ENCODE measurements at regions not wholly inside any gene's neighbourhood (a gene's known extent, or its start where the extent isn't known, plus 50 kb on each side); places are given as distances from the start of the nearest gene placed in this dataset.

GRCh38 chr14:39628087-39628486 lies 195.9 kb upstream of the FBXO33 start:
- TF ChIP-seq CHD4 (IDR thresholded peaks at IDR 0.05; ENCODE audit: borderline replicate concordance) (no peak), FOSL2 (IDR thresholded peaks at IDR 0.05) (no peak), FOSL2 (CRISPR knock-in tag; IDR thresholded peaks at IDR 0.05) (no peak), CBX8 (IDR thresholded peaks at IDR 0.05) (no peak), MAZ (IDR thresholded peaks at IDR 0.05; ENCODE audit: borderline replicate concordance, low read depth, low read length) (no peak), USF2 (IDR thresholded peaks at IDR 0.05) (no peak), TFCP2L1 (CRISPR knock-in tag; IDR thresholded peaks at IDR 0.05) (no peak), PBX3 (IDR thresholded peaks at IDR 0.05) (no peak), JUN (IDR thresholded peaks at IDR 0.05) (no peak), KDM5A (IDR thresholded peaks at IDR 0.05) (no peak)
- Histone ChIP-seq H3K27ac (no peak overlapping the region), H3K4me3 (no peak overlapping the region), H3K9me3 (no peaks in the 10 kb centered on the region), H3K4me1 (no peaks in the 10 kb centered on the region), H3K4me2 (no peak overlapping the region)
- no peak for FAIRE-seq
- ChIA-PET POLR2A (no interaction called here), CTCF (no interaction called here)
- WGBS (ENCODE audit: missing lambda C conversion rate): 20% methylated on average over 3 of the region's 3 CpGs
- no peak for ATAC-seq
- DNase-seq (ENCODE audit: low read depth in 1 of 2, low spot score in 1 of 2): no peak

GRCh38 chr14:39626589-39627576 lies 194.7 kb upstream of the FBXO33 start:
- DNase-seq (ENCODE audit: low read depth in 1 of 2, low spot score in 1 of 2) (no peak), FAIRE-seq (no peak), ATAC-seq (no peak)
- 15% methylated on average over 17 of the region's 17 CpGs for WGBS (ENCODE audit: missing lambda C conversion rate)
- TF ChIP-seq JUN (IDR thresholded peaks at IDR 0.05): no peak
- TF ChIP-seq REST (IDR thresholded peaks at IDR 0.05): no peak
- no peak for TF ChIP-seq CHD2 (IDR thresholded peaks at IDR 0.05; ENCODE audit: low read length, partially characterized antibody)
- no peak for TF ChIP-seq BCL3 (IDR thresholded peaks at IDR 0.05)
- TF ChIP-seq POLR2A (IDR thresholded peaks at IDR 0.05; ENCODE audit: low read length): no peak
- no peak for TF ChIP-seq RCOR1 (IDR thresholded peaks at IDR 0.05; ENCODE audit: low read depth, low read length)
- TF ChIP-seq GATA3 (IDR thresholded peaks at IDR 0.05; ENCODE audit: borderline replicate concordance): no peak
- no peak for TF ChIP-seq CEBPB (IDR thresholded peaks at IDR 0.05)
- TF ChIP-seq CTCF (IDR thresholded peaks at IDR 0.05): no peak
- TF ChIP-seq POLR2AphosphoS2 (conservative IDR thresholded peaks at IDR 0.05; ENCODE audit: low read length): no peak
- no peak for TF ChIP-seq FOXS1 (CRISPR knock-in tag; IDR thresholded peaks at IDR 0.05)
- TF ChIP-seq USF2 (IDR thresholded peaks at IDR 0.05): no peak
- no peak for TF ChIP-seq PHF8 (IDR thresholded peaks at IDR 0.05; ENCODE audit: borderline replicate concordance, low read depth)
- TF ChIP-seq MAFK (IDR thresholded peaks at IDR 0.05; ENCODE audit: partially characterized antibody): no peak
- no peak for TF ChIP-seq ZFP36 (IDR thresholded peaks at IDR 0.05; ENCODE audit: borderline replicate concordance, partially characterized antibody)
- no peak for TF ChIP-seq HES2 (IDR thresholded peaks at IDR 0.05)
- TF ChIP-seq MAX (IDR thresholded peaks at IDR 0.05): no peak
- TF ChIP-seq RFX5 (IDR thresholded peaks at IDR 0.05): no peak
- no peak overlapping the region for H3K27ac ChIP-seq
- H3K4me2 ChIP-seq: no peak overlapping the region
- POLR2A ChIA-PET: no interaction called here
- no peaks in the 10 kb centered on the region for H3K9me3 ChIP-seq
- H3K4me3 ChIP-seq: no peak overlapping the region
- CTCF ChIA-PET: no interaction called here
- no peaks in the 10 kb centered on the region for H3K4me1 ChIP-seq

Data from A549 (cell line).